HG03175 (cell line): ENCODE measurements at regions not wholly inside any gene's neighbourhood (a gene's known extent, or its start where the extent isn't known, plus 50 kb on each side); places are given as distances from the start of the nearest gene placed in this dataset.
A peak's percentile ranks its signal among the peaks of the same experiment; 100 is the strongest.

Source experiments
- ATAC-seq: cut with Tn5 transposase; IDR thresholded peaks from one replicate; pipeline ENCODE4 v1.9.1; 2021; ENCODE audit warnings: mild to moderate bottlenecking, moderate library complexity; ENCODE audit not compliant: unreplicated experiment

- no peak for ATAC-seq
These were observed 309.1 kb downstream of the TOX3 start for GRCh38 chr16:52237823-52238222.

- ATAC-seq, result no peak
These were observed 311.8 kb downstream of the TOX3 start for GRCh38 chr16:52235186-52235585.

- no peak for ATAC-seq
These were observed 312.3 kb downstream of the TOX3 start for GRCh38 chr16:52234626-52235025.

GRCh38 chr16:52229471-52229870 lies 317.5 kb downstream of the TOX3 start:
- no peak for ATAC-seq

GRCh38 chr16:52227851-52228250 lies 319.1 kb downstream of the TOX3 start:
- ATAC-seq, result no peak

- no peak for ATAC-seq
These were observed 334.1 kb downstream of the TOX3 start for GRCh38 chr16:52212841-52213240.

GRCh38 chr16:52209227-52209626 lies 337.7 kb downstream of the TOX3 start:
- no peak for ATAC-seq

- ATAC-seq, result no peak
These were observed 343.8 kb downstream of the TOX3 start for GRCh38 chr16:52203096-52203495.

GRCh38 chr16:52193441-52193840 lies 353.5 kb downstream of the TOX3 start:
- no peak for ATAC-seq

- peak; percentile 51 for ATAC-seq
These were observed 355.3 kb downstream of the TOX3 start for GRCh38 chr16:52191531-52192134.

- no peak for ATAC-seq
These were observed 362.6 kb downstream of the TOX3 start for GRCh38 chr16:52184336-52184735.

- ATAC-seq, result no peak
These were observed 364.1 kb downstream of the TOX3 start for GRCh38 chr16:52182840-52183239.

GRCh38 chr16:52174168-52174567 lies 372.8 kb downstream of the TOX3 start:
- no peak for ATAC-seq

GRCh38 chr16:52171481-52171880 lies 375.5 kb downstream of the TOX3 start:
- no peak for ATAC-seq

- no peak for ATAC-seq
These were observed 379.6 kb downstream of the TOX3 start for GRCh38 chr16:52167328-52167727.

- no peak for ATAC-seq
These were observed 381.0 kb downstream of the TOX3 start for GRCh38 chr16:52165961-52166360.

GRCh38 chr16:52149003-52149402 lies 397.9 kb downstream of the TOX3 start:
- no peak for ATAC-seq

- ATAC-seq, result no peak
These were observed 405.1 kb downstream of the TOX3 start for GRCh38 chr16:52141871-52142270.

- ATAC-seq, result no peak
These were observed 418.6 kb downstream of the TOX3 start for GRCh38 chr16:52128361-52128760.

GRCh38 chr16:52123842-52124241 lies 423.1 kb downstream of the TOX3 start:
- no peak for ATAC-seq

- no peak for ATAC-seq
These were observed 423.7 kb downstream of the TOX3 start for GRCh38 chr16:52123061-52123839.

- no peak for ATAC-seq
These were observed 429.8 kb downstream of the TOX3 start for GRCh38 chr16:52117171-52117570.

- ATAC-seq, result no peak
These were observed 432.6 kb downstream of the TOX3 start for GRCh38 chr16:52114379-52114778.
